ENCODE measurements at regions not wholly inside any gene's neighbourhood (a gene's known extent, or its start where the extent isn't known, plus 50 kb on each side); places are given as distances from the start of the nearest gene placed in this dataset.

GRCh38 chr4:96036781-96037180, 196.9 kb downstream of the PDHA2 start:
- H3K4me3 ChIP-seq (ENCODE audit: low read depth in 1 of 3, low read length in 3 of 3), result no peak overlapping the region
- H3K27ac ChIP-seq (ENCODE audit: low read depth in 1 of 2, low read length in 2 of 2), result no peak overlapping the region
- no peaks in the 10 kb centered on the region for H3K4me1 ChIP-seq (ENCODE audit: control insufficient read depth in 4 of 4, insufficient read depth in 4 of 4, low read length in 3 of 4)
- H3K27me3 ChIP-seq (ENCODE audit: control insufficient read depth in 4 of 4, insufficient read depth in 4 of 4, low read length in 3 of 4), result no peaks in the 10 kb centered on the region
- TF ChIP-seq YY1 (IDR thresholded peaks at IDR 0.05) (no peak), RXRA (IDR thresholded peaks at IDR 0.05) (no peak), HNF4A (conservative IDR thresholded peaks at IDR 0.05) (no peak), EGR1 (IDR thresholded peaks at IDR 0.05; ENCODE audit: low read depth in 2 of 2) (no peak), ZBTB33 (IDR thresholded peaks at IDR 0.05) (no peak), FOXA1 (IDR thresholded peaks at IDR 0.05) (no peak), GABPA (IDR thresholded peaks at IDR 0.05 in 1 of 2, conservative IDR thresholded peaks at IDR 0.05 in 1 of 2) (no peak), RAD21 (IDR thresholded peaks at IDR 0.05) (no peak), REST (IDR thresholded peaks at IDR 0.05) (no peak), ATF3 (IDR thresholded peaks at IDR 0.05) (no peak), TAF1 (conservative IDR thresholded peaks at IDR 0.05) (no peak), JUND (IDR thresholded peaks at IDR 0.05) (no peak), CTCF (IDR thresholded peaks at IDR 0.05; ENCODE audit: low read depth, low read length, missing input control) (no peak), HNF4G (IDR thresholded peaks at IDR 0.05) (no peak), NR2F2 (IDR thresholded peaks at IDR 0.05) (no peak)
- no peaks in the 10 kb centered on the region for H3K9me3 ChIP-seq (ENCODE audit: control insufficient read depth in 4 of 4, low read length in 3 of 4)
- no peaks in the 10 kb centered on the region for H3K36me3 ChIP-seq (ENCODE audit: control insufficient read depth in 4 of 4, insufficient read depth in 3 of 4, low read depth in 1 of 4, low read length in 3 of 4)
- no peak overlapping the region for H3K9ac ChIP-seq (ENCODE audit: low read depth in 1 of 2, low read length in 2 of 2)
- DNase-seq (ENCODE audit: low spot score), result no peak
- WGBS, result 55% methylated on average over 3 of the region's 3 CpGs

GRCh38 chr4:96037705-96038104, 197.8 kb downstream of the PDHA2 start:
- no peaks in the 10 kb centered on the region for H3K4me1 ChIP-seq (ENCODE audit: control insufficient read depth in 4 of 4, insufficient read depth in 4 of 4, low read length in 3 of 4)
- no peak overlapping the region for H3K9ac ChIP-seq (ENCODE audit: low read depth in 1 of 2, low read length in 2 of 2)
- H3K27me3 ChIP-seq (ENCODE audit: control insufficient read depth in 4 of 4, insufficient read depth in 4 of 4, low read length in 3 of 4), result no peaks in the 10 kb centered on the region
- no peaks in the 10 kb centered on the region for H3K9me3 ChIP-seq (ENCODE audit: control insufficient read depth in 4 of 4, low read length in 3 of 4)
- 70% methylated on average over 2 of the region's 2 CpGs for WGBS
- H3K27ac ChIP-seq (ENCODE audit: low read depth in 1 of 2, low read length in 2 of 2), result no peak overlapping the region
- DNase-seq (ENCODE audit: low spot score), result no peak
- no peaks in the 10 kb centered on the region for H3K36me3 ChIP-seq (ENCODE audit: control insufficient read depth in 4 of 4, insufficient read depth in 3 of 4, low read depth in 1 of 4, low read length in 3 of 4)
- TF ChIP-seq RXRA (IDR thresholded peaks at IDR 0.05), result no peak
- H3K4me3 ChIP-seq (ENCODE audit: low read depth in 1 of 3, low read length in 3 of 3), result no peak overlapping the region

Data from liver (tissue), 8 donors.